ENCODE measurements at regions not wholly inside any gene's neighbourhood (a gene's known extent, or its start where the extent isn't known, plus 50 kb on each side); places are given as distances from the start of the nearest gene placed in this dataset.
A peak's percentile ranks its signal among the peaks of the same experiment; 100 is the strongest.

DNA sequence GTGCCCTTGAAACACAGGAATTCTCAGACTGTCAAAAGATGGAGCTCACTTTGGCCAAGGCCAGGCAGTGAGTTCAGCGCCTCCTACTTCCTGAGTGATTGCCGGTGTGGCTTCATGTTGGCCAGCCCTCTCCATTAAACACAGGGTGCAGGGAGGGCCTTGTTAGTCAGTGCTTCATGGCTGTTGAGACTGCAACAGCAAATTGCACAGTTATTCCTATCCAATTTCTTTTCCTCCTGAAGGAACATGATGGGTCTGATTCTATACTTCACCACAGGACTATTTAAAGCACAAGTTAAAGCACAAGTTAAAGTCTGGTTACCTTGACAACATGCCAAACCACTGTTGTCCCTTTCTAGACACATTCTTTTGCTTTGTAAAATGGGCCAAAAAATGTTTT, 156.6 kb downstream of the SIPA1L2 start:
- Histone ChIP-seq H3K9me3 (no peaks in the 10 kb centered on the region), H3K4me3 (no peak overlapping the region), H3K27ac (peak overlapping the region in 2 of 10 donors; percentile 14 to 22), H3K4me1 (peaks cover 0 to 68% (median 31%) of the 10 kb centered on the region in 9 donors), H3K36me3 (peaks cover 0 to 44% (median 6%) of the 10 kb centered on the region in 9 donors), H3K27me3 (no peaks in the 10 kb centered on the region)
- ATAC-seq, result peak in 5 of 8 donors; percentile 37 to 74 (median 63)
- intact Hi-C loops (cut with DNase I), result loop anchor here in 2 of 10 donors (10.0 kb wide), 1 partner anchor 151 kb away; no protein-coding TSS in a partner anchor
- TF ChIP-seq, protein P1, sequence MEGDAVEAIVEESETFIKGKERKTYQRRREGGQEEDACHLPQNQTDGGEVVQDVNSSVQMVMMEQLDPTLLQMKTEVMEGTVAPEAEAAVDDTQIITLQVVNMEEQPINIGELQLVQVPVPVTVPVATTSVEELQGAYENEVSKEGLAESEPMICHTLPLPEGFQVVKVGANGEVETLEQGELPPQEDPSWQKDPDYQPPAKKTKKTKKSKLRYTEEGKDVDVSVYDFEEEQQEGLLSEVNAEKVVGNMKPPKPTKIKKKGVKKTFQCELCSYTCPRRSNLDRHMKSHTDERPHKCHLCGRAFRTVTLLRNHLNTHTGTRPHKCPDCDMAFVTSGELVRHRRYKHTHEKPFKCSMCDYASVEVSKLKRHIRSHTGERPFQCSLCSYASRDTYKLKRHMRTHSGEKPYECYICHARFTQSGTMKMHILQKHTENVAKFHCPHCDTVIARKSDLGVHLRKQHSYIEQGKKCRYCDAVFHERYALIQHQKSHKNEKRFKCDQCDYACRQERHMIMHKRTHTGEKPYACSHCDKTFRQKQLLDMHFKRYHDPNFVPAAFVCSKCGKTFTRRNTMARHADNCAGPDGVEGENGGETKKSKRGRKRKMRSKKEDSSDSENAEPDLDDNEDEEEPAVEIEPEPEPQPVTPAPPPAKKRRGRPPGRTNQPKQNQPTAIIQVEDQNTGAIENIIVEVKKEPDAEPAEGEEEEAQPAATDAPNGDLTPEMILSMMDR (IDR thresholded peaks at IDR 0.05), result no peak
- DNase-seq, result no peak
- WGBS, 2 donors, result 41 to 46% methylated on average over 2 of the region's 2 CpGs

- no peak for ATAC-seq
- TF ChIP-seq, protein P1 (IDR thresholded peaks at IDR 0.05), result no peak
- intact Hi-C loops (cut with DNase I), result loop anchor here in 2 of 10 donors (10.0 kb wide), 1 partner anchor 152 kb away; no protein-coding TSS in a partner anchor
- DNase-seq, result no peak
- Histone ChIP-seq H3K36me3 (peaks cover 0 to 52% (median 12%) of the 10 kb centered on the region in 9 donors), H3K9me3 (no peaks in the 10 kb centered on the region), H3K4me3 (no peak overlapping the region), H3K27ac (peak overlapping the region in 1 of 10 donors; percentile 14), H3K27me3 (no peaks in the 10 kb centered on the region), H3K4me1 (peaks cover 0 to 61% (median 24%) of the 10 kb centered on the region in 9 donors)
- WGBS, 2 donors, result 77 to 83% methylated on average over 3 of the region's 3 CpGs
Measured at GRCh38 chr1:232472485-232473041, 157.4 kb downstream of the SIPA1L2 start.

DNA sequence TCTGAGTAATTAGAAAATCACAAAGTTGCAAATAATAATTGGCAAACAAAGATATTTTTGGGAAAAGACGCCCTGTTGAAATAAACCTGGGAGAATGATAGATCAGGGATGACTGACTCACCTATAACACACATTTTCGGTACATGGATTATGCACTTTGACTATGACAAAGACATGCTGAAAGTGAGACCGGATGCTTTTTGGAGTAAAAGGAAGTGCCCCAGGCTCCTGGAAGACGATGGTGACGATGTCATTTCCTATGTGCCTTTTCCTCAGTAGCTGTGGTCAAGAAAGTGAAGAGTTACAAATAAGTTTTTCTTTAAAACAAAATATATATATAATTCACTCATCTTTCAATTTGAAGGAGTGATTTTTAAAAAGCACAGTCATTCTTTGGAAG, 158.7 kb downstream of the SIPA1L2 start:
- TF ChIP-seq, protein P1 (IDR thresholded peaks at IDR 0.05), result no peak
- intact Hi-C loops (cut with DNase I), result loop anchor here in 2 of 10 donors (10.0 kb wide), 1 partner anchor 154 kb away; no protein-coding TSS in a partner anchor
- Histone ChIP-seq H3K27me3 (no peaks in the 10 kb centered on the region), H3K27ac (no peak overlapping the region), H3K9me3 (no peaks in the 10 kb centered on the region), H3K4me3 (no peak overlapping the region), H3K36me3 (peaks cover 0 to 58% (median 12%) of the 10 kb centered on the region in 9 donors), H3K4me1 (peaks cover 0 to 52% (median 12%) of the 10 kb centered on the region in 9 donors)
- WGBS, 2 donors, result 70 to 71% methylated on average over 5 of the region's 5 CpGs
- DNase-seq (no peak), ATAC-seq (no peak)

GRCh38 chr1:232470711-232471110, 159.2 kb downstream of the SIPA1L2 start:
- no peak for DNase-seq
- Histone ChIP-seq H3K4me3 (no peak overlapping the region), H3K27me3 (no peaks in the 10 kb centered on the region), H3K4me1 (peaks cover 0 to 47% (median 12%) of the 10 kb centered on the region in 9 donors), H3K27ac (no peak overlapping the region), H3K9me3 (no peaks in the 10 kb centered on the region), H3K36me3 (peaks cover 0 to 62% (median 12%) of the 10 kb centered on the region in 9 donors)
- intact Hi-C loops (cut with DNase I), result loop anchor here in 2 of 10 donors (10.0 kb wide), 1 partner anchor 154 kb away; no protein-coding TSS in a partner anchor
- no peak for ATAC-seq
- TF ChIP-seq, protein P1 (IDR thresholded peaks at IDR 0.05), result no peak
- 89 to 94% methylated on average over 1 of the region's 1 CpG for WGBS, 2 donors
